GM12892 (cell line): ENCODE measurements at regions not wholly inside any gene's neighbourhood (a gene's known extent, or its start where the extent isn't known, plus 50 kb on each side); places are given as distances from the start of the nearest gene placed in this dataset.
"Not testable (repeated sequence)": the region's sequence is repeated elsewhere in the genome, so short reads cannot be mapped to it uniquely, and the experiment has no call there.

Source experiments
- POLR2A ChIP-seq: IDR thresholded peaks from 2 replicates; pipeline ENCODE4 v1.6.1; 2011; ENCODE audit warnings: low read depth, low read length, control low read depth
- POLR2AphosphoS5 ChIP-seq: IDR thresholded peaks from 2 replicates; pipeline ENCODE4 v1.6.1; 2011; ENCODE audit warnings: low read depth, low read length, control low read depth
- TAF1 ChIP-seq: IDR thresholded peaks from 2 replicates; pipeline ENCODE4 v1.6.1; 2011; ENCODE audit warnings: low read depth, mild to moderate bottlenecking, control low read depth, low read length, borderline replicate concordance

GRCh38 chr12:78281102-78281501, 450.4 kb downstream of the NAV3 start:
- not testable (repeated sequence) for TF ChIP-seq POLR2A, TAF1, POLR2AphosphoS5
